ENCODE measurements at regions not wholly inside any gene's neighbourhood (a gene's known extent, or its start where the extent isn't known, plus 50 kb on each side); places are given as distances from the start of the nearest gene placed in this dataset.

- intact Hi-C loops (cut with micrococcal nuclease) (no loop called here), dilution Hi-C loops (cut with MboI; ENCODE audit: extremely low pct_ligation_motif_present, low sequenced_read_pairs) (no loop called here)
- Histone ChIP-seq H3K4me2 (ENCODE audit: insufficient read depth, low read length) (no peak overlapping the region), H3K9me1 (replicated peaks; ENCODE audit: control insufficient read depth, extremely low read depth, insufficient read depth, low read length) (no peaks in the 10 kb centered on the region), H3K27me3 (ENCODE audit: control insufficient read depth in 2 of 2, insufficient read depth in 2 of 2, low read length in 2 of 2) (no peaks in the 10 kb centered on the region), H3K4me3 (replicated peaks in 1 of 3; ENCODE audit: insufficient read depth in 1 of 3, low read depth in 1 of 3, low read length in 3 of 3) (no peak overlapping the region), H3K4me1 (ENCODE audit: control insufficient read depth, extremely low read depth, insufficient read depth, low read length) (no peaks in the 10 kb centered on the region), H3K36me3 (ENCODE audit: control insufficient read depth in 2 of 2, extremely low read depth in 1 of 2, insufficient read depth in 2 of 2, low read length in 2 of 2) (no peaks in the 10 kb centered on the region), H2AFZ (ENCODE audit: low read depth, low read length) (no peak overlapping the region), H3K79me2 (ENCODE audit: control insufficient read depth, insufficient read depth, low read length) (no peaks in the 10 kb centered on the region), H4K20me1 (replicated peaks; ENCODE audit: control insufficient read depth, extremely low read depth, insufficient read depth, low read length) (no peaks in the 10 kb centered on the region), H3K9me3 (replicated peaks; ENCODE audit: control insufficient read depth, insufficient read depth, low read length) (no peaks in the 10 kb centered on the region), H3K9ac (replicated peaks; ENCODE audit: extremely low read depth, insufficient read depth, low read length) (no peak overlapping the region), H3K27ac (ENCODE audit: insufficient read depth, low read depth, low read length) (no peak overlapping the region)
- DNase-seq (ENCODE audit: low read depth, low spot score): no peak
- ChIA-PET CTCF (no interaction called here), POLR2A (no interaction called here)
- TF ChIP-seq POLR2A (IDR thresholded peaks at IDR 0.05; ENCODE audit: low read depth, low read length) (no peak), FOS (IDR thresholded peaks at IDR 0.05; ENCODE audit: borderline replicate concordance, insufficient read depth, low read length) (no peak), POLR2AphosphoS5 (IDR thresholded peaks at IDR 0.05; ENCODE audit: insufficient read depth, low read depth, low read length) (no peak), GATA2 (IDR thresholded peaks at IDR 0.05; ENCODE audit: insufficient read depth, insufficient read length, low read depth, low read length) (no peak), JUN (IDR thresholded peaks at IDR 0.05; ENCODE audit: borderline replicate concordance, insufficient read depth, insufficient read length, low read depth) (no peak), MAX (IDR thresholded peaks at IDR 0.05; ENCODE audit: insufficient read depth, insufficient read length) (no peak), EZH2 (IDR thresholded peaks at IDR 0.05; ENCODE audit: borderline replicate concordance, low read depth, low read length, severe bottlenecking) (no peak)
- no TSS peak for BruUV-seq (replicated peaks)
- no peak for FAIRE-seq
Measured at GRCh38 chr10:83925133-83925532, 214.2 kb upstream of the GHITM start.

GRCh38 chr10:83926606-83927005, 212.7 kb upstream of the GHITM start:
- H4K20me1 ChIP-seq (replicated peaks; ENCODE audit: control insufficient read depth, extremely low read depth, insufficient read depth, low read length): no peaks in the 10 kb centered on the region
- intact Hi-C loops (cut with micrococcal nuclease) (no loop called here), dilution Hi-C loops (cut with MboI; ENCODE audit: extremely low pct_ligation_motif_present, low sequenced_read_pairs) (no loop called here)
- no peak overlapping the region for H2AFZ ChIP-seq (ENCODE audit: low read depth, low read length)
- H3K9ac ChIP-seq (replicated peaks; ENCODE audit: extremely low read depth, insufficient read depth, low read length): no peak overlapping the region
- H3K9me3 ChIP-seq (replicated peaks; ENCODE audit: control insufficient read depth, insufficient read depth, low read length): no peaks in the 10 kb centered on the region
- no peaks in the 10 kb centered on the region for H3K36me3 ChIP-seq (ENCODE audit: control insufficient read depth in 2 of 2, extremely low read depth in 1 of 2, insufficient read depth in 2 of 2, low read length in 2 of 2)
- no peak overlapping the region for H3K4me2 ChIP-seq (ENCODE audit: insufficient read depth, low read length)
- CTCF ChIA-PET: interaction anchor here (2.0 kb wide), 1 partner anchor 8 kb away, joined by 5 read pairs; no protein-coding TSS in a partner anchor
- H3K9me1 ChIP-seq (replicated peaks; ENCODE audit: control insufficient read depth, extremely low read depth, insufficient read depth, low read length): no peaks in the 10 kb centered on the region
- TF ChIP-seq CTCF (IDR thresholded peaks at IDR 0.05; ENCODE audit: extremely low read depth in 1 of 2, insufficient read depth in 1 of 2, low read depth in 1 of 2, low read length in 2 of 2): no peak
- TF ChIP-seq MYC (IDR thresholded peaks at IDR 0.05; ENCODE audit: low read depth, low read length): no peak
- no peak for TF ChIP-seq POLR2AphosphoS5 (IDR thresholded peaks at IDR 0.05; ENCODE audit: insufficient read depth, low read depth, low read length)
- TF ChIP-seq GATA2 (IDR thresholded peaks at IDR 0.05; ENCODE audit: insufficient read depth, insufficient read length, low read depth, low read length): no peak
- TF ChIP-seq FOS (IDR thresholded peaks at IDR 0.05; ENCODE audit: borderline replicate concordance, insufficient read depth, low read length): no peak
- no peak for TF ChIP-seq MAX (IDR thresholded peaks at IDR 0.05; ENCODE audit: insufficient read depth, insufficient read length)
- no peak for TF ChIP-seq JUN (IDR thresholded peaks at IDR 0.05; ENCODE audit: borderline replicate concordance, insufficient read depth, insufficient read length, low read depth)
- TF ChIP-seq EZH2 (IDR thresholded peaks at IDR 0.05; ENCODE audit: borderline replicate concordance, low read depth, low read length, severe bottlenecking): no peak
- TF ChIP-seq POLR2A (IDR thresholded peaks at IDR 0.05; ENCODE audit: low read depth, low read length): no peak
- BruUV-seq (replicated peaks): no TSS peak
- H3K79me2 ChIP-seq (ENCODE audit: control insufficient read depth, insufficient read depth, low read length): no peaks in the 10 kb centered on the region
- no peak overlapping the region for H3K27ac ChIP-seq (ENCODE audit: insufficient read depth, low read depth, low read length)
- no peak overlapping the region for H3K4me3 ChIP-seq (replicated peaks in 1 of 3; ENCODE audit: insufficient read depth in 1 of 3, low read depth in 1 of 3, low read length in 3 of 3)
- DNase-seq (ENCODE audit: low read depth, low spot score): no peak
- H3K27me3 ChIP-seq (ENCODE audit: control insufficient read depth in 2 of 2, insufficient read depth in 2 of 2, low read length in 2 of 2): no peaks in the 10 kb centered on the region
- H3K4me1 ChIP-seq (ENCODE audit: control insufficient read depth, extremely low read depth, insufficient read depth, low read length): no peaks in the 10 kb centered on the region
- FAIRE-seq: no peak
- POLR2A ChIA-PET: no interaction called here

Data from endothelial cell of umbilical vein (primary cell).